Fibroblast of skin of abdomen (primary cell): ENCODE measurements at regions not wholly inside any gene's neighbourhood (a gene's known extent, or its start where the extent isn't known, plus 50 kb on each side); places are given as distances from the start of the nearest gene placed in this dataset.
"Not testable (repeated sequence)": the region's sequence is repeated elsewhere in the genome, so short reads cannot be mapped to it uniquely, and the experiment has no call there.

Experiments used
- DNase-seq: peaks from one replicate; pipeline ENCODE4 v3.0.0-alpha.2; 2013

DNA sequence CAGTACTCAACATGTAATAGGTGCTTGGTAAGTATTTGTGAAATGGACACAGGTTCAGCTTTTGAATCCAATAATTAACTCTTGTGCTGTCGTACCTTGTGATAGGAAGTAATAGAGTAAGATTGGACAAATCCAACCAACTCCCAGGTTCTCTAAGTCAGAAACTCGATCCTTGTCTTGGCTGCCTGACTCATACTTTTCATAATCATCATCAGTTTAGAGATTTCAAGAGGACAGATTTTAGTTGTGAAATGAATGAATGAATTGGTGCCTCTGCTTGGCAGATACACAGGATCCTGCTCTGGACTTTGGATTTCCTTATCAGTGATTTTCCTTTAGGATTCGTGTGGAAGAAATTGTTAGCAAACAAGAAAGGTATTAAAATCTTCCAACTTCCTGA is 1145.2 kb downstream of the AACS start:
- no peak for DNase-seq

DNA sequence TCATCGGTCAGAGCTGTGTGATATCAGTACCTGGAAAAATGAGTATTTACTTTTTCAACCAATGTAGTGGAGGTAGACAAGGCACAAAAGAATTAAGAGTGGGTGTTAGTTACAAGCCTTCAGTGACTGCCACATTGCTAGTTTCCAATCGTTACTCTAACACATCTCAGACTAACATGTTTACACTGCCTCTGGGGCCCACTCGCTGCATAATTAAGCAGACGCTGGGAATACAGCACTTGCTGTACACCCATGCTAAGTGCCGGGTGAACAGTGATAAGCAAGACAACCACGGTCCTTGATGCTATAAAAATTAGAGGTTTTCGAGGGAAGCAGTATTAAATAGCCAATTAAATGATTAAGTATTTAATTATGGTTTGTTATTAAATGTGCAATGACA is 1147.6 kb downstream of the AACS start:
- no peak for DNase-seq

DNA sequence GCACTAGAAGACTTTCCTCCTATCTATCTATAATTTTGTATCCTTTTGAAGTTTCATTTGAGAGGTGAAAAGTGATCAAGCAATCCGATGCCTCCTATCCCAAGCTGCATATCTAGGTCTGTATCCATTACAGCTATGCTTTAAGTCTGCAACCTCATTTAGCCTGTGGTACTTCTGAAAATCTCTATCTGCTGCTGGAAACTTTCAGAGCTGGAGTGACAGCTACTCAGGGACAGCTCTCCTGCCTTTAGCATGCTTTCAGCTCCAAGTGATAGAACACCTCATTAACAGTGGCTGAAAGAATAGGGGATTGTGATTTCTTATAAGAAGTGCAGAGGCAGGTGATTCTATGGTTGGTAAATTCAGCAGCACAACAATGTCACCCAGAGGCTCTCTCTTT is 1153.5 kb downstream of the AACS start:
- DNase-seq: no peak

- DNase-seq: no peak
Observed at GRCh38 chr12:126219139-126219538, 1153.9 kb downstream of the AACS start.

- DNase-seq: no peak
Observed at GRCh38 chr12:126219654-126220279, 1154.5 kb downstream of the AACS start.

GRCh38 chr12:126224032-126224431 is 1158.8 kb downstream of the AACS start:
- no peak for DNase-seq

GRCh38 chr12:126228936-126229335 is 1163.7 kb downstream of the AACS start:
- no peak for DNase-seq

DNA sequence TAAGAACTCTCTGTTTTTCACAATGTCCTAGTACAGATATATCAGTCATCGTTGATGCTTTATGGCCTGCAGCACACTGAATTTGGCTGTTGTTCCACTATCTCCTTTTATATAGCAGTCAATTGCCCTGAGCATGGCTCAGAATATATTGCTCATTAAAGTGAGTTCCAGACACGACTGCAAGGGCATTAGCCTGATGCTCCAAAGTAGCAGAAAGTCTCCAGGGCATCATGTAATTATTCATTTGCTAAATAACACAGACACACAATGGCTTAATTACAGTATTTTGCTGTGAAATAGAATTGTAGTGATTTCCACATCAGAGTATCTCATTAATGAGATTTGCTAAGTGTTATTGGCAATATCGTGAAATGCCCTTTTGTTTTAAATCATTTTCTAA is 1167.5 kb downstream of the AACS start:
- DNase-seq: no peak

DNA sequence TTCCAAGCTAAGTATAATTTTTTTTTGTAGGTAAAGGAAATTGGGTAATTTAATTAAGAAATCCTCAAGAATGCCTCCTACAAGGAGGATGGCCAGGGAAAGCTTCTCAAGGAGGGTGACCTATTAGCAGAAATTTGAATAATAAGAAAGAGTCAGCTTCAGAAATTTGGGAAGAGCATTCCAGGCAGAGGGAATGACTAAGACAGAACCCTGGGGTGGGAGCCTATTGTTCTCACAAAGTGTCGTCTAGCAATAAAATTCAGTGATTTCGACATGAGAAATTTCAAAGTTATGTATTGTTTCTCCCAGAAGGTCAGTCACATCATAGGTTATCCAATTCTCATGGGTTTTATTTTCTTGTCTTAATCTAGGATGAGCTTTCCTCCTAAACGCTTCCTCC is 1168.4 kb downstream of the AACS start:
- no peak for DNase-seq

DNA sequence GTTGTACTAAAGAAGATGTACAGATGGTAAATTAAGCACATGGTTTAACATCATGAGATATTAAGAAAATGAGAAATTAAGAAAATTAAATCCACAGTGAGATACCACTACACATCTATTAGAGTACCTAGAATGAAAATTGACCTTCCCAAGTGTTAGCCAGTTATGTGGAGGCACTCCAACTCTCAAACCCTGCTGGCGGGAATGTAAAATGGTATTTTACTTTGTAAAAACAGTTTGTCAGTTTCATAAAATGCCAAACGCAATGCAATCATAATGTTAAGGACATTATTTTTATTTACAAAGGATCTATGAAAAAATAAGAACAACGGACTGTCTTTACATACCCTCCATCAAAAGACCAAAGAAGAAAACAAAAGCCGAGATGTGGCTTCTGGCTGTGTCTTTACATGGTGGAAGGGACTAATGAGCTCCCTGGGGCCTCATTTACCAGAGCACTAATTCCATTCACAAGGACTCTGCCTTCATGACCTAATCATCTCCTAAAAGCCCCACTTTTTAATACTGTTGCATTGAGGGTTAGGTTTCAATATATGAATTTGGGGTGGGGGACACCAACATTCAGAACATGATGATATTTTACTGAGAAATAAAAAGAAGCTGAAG is 1178.7 kb downstream of the AACS start:
- no peak for DNase-seq

- DNase-seq: no peak
Observed at GRCh38 chr12:126247936-126248335, 1182.7 kb downstream of the AACS start.

DNA sequence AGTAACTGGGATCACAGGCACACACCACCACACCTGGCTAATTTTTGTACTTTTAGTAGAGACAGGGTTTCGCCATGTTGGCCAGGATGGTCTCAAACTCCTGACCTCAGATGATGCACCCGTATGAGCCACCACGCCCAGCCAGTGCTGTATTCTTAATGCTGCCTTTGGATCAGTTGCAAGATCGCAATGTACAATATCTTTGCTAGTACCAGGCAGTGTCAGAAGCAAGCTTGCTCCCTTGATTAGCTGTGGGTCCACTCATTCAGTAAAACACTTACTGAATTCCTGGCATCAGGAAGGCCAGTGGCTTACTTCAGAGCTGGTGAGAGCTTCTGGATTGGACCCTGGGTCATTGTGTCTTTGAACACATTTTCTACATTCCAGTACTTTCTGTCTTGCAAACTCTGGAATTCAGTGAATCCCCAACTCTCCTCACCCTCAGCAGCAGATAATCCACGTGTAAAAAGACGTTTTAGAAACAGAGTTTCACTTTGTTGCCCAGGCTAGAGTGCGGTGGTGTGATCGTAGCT is 1183.7 kb downstream of the AACS start:
- DNase-seq: no peak

- no peak for DNase-seq
Observed at GRCh38 chr12:126258190-126258589, 1193.0 kb downstream of the AACS start.

DNA sequence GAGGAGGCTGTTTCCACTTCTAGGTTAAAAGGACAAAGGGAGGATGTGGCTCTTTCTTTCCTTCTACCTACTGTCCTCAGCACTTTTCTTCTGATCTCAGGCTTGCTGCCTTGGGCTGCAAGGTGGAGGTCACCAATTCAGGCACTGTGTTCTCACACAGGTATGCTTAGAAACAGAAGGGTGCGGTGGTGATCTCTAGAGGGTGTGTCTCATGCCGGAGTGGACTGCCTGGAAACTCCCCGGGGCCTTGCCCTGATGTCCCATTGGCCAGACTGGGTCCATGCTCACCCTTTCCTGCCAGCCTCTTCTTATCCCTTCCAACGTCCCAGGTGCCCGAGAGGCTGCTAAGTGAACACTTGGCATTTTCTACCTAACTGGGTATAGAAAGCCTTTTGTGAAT is 1197.6 kb downstream of the AACS start:
- DNase-seq: no peak

- DNase-seq: no peak
Observed at GRCh38 chr12:126268222-126268621, 1203.0 kb downstream of the AACS start.

DNA sequence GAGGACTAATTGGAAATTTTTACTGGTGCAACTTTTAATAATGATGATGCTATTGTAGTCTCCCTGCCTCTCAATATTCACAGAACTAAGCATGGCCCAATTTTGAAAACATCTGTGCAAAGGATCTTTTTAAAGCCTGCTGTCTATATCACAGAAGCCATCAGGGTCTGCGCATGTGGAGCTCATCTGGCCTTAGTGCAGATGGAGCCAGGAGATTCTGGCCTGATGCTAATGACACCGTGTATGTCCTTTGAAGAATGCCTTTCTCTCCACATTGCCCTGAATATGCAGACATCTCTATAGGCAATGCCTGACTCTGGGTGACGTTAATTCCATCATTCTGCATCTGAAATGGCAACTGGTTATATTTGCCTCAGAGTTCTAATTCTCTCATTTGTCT is 1205.9 kb downstream of the AACS start:
- DNase-seq: no peak

DNA sequence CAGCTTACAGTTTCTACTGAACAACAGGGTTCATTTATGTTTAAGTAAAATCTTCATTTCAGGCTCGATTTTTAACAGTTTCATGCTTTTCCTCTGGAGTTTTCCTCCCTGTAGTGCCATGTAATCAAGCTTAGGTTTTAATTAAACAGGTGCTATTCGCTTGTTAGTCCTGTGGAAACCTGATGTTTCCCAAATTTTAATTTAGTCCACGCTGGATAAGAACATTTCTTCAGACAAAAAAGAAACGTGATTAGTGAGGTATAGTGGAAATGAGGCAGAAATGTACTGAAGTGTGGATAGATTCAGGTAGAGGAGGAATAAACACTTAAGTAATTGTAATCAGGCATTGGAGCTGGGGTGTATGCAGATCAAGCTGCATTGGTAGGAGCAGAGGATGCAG is 1217.5 kb downstream of the AACS start:
- DNase-seq: no peak

- no peak for DNase-seq
Observed at GRCh38 chr12:126286203-126286602, 1221.0 kb downstream of the AACS start.

- DNase-seq: no peak
Observed at GRCh38 chr12:126290456-126290855, 1225.2 kb downstream of the AACS start.

DNA sequence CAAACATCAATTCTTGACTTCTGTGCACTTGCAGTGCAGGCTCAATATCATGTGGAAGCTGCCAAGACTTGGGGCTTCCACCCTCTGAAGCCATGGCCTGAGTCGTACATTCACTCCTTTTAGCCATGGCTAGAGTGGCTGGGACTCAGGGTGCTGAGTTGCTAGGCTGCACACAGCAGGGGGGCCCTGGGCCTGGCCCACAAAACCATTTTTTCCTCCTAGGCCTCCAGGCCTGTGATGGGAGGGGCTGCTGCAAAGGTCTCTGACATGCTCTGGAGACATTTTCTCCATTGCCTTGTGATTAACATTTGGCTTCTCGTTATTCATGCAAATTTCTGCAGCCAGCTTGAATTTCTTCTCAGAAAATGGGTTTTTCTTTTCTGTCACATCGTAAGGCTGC is 1226.8 kb downstream of the AACS start:
- DNase-seq: not testable (repeated sequence)

- DNase-seq: no peak
Observed at GRCh38 chr12:126295652-126296051, 1230.4 kb downstream of the AACS start.

DNA sequence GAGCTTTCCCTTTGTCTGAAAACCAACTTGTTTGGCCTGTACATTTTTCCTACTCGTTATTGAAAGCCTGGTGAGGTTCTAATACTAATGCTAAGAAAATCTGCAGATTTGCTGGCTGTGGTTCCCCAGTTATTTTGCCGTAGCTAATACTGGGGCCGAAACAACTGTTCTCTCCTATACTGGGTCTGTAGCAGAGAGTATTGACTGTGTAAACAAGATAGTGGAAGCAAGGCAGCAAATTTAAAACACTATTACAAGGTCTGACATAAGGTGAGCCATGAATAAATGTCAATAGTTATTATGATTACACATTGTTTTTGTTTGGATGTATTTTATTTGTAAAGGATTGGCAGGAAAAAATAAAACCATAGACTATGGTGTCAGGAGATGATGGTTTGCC is 1244.0 kb downstream of the AACS start:
- no peak for DNase-seq

GRCh38 chr12:126312457-126312856 is 1247.2 kb downstream of the AACS start:
- DNase-seq: no peak

- DNase-seq: no peak
Observed at GRCh38 chr12:126316411-126316810, 1251.2 kb downstream of the AACS start.
